Mucosa of descending colon (tissue), 3 donors: ENCODE measurements at regions not wholly inside any gene's neighbourhood (a gene's known extent, or its start where the extent isn't known, plus 50 kb on each side); places are given as distances from the start of the nearest gene placed in this dataset.

Experiments
- ATAC-seq: fragments of 200-7000 bp; cut with Tn5 transposase; one replicate; pipeline ENCODE4 v1.9.1; 2020; ENCODE audit warnings: mild to moderate bottlenecking, moderate library complexity
- DNase-seq, 3 donors: peaks; one replicate each; pipeline ENCODE4 v3.0.0-alpha.2; 2020
- H3K36me3 ChIP-seq: fragments of 200-600 bp; one replicate; pipeline ENCODE4 v1.8.0; 2021; ENCODE audit warnings: low read depth, mild to moderate bottlenecking
- H3K4me1 ChIP-seq: fragments of 200-600 bp; one replicate; pipeline ENCODE4 v1.8.0; 2021; ENCODE audit warnings: low read depth, mild to moderate bottlenecking
- H3K4me3 ChIP-seq: fragments of 200-600 bp; one replicate; pipeline ENCODE4 v1.8.0; 2021; ENCODE audit warnings: mild to moderate bottlenecking
- H3K9me3 ChIP-seq: fragments of 200-600 bp; one replicate; pipeline ENCODE4 v1.8.0; 2021; ENCODE audit warnings: mild to moderate bottlenecking
- CTCF ChIP-seq: fragments of 200-600 bp; IDR thresholded peaks from one replicate; pipeline ENCODE4 v1.8.0; 2022; ENCODE audit warnings: antibody characterized with exemption, mild to moderate bottlenecking
- intact Hi-C, 2 donors: fragments of 100-400 bp; cut with DNase I in 1 of 2; cut with micrococcal nuclease in 1 of 2; formaldehyde crosslinking; loops; one replicate each; pipeline versions ENCODE4 v1.11.0 to v1.11.1; 2022; cut with DNase I, micrococcal nuclease
- donor health status: DM: no; HTN: no; CAD: no; lungs with moderate emphysema.
- donor health status: DM: no; HTN: no; CAD: no.
- donor health status: DM: no; HTN: yes; CAD: no.

- TF ChIP-seq CTCF: no peak
- Histone ChIP-seq H3K4me1 (no peaks in the 10 kb centered on the region), H3K9me3 (no peaks in the 10 kb centered on the region), H3K36me3 (no peaks in the 10 kb centered on the region), H3K4me3 (no peak overlapping the region)
- ATAC-seq (no peak), DNase-seq (no peak)
- intact Hi-C loops: no loop called here
Measured at GRCh38 chr5:84637662-84638375, 253.1 kb upstream of the EDIL3 start.

GRCh38 chr5:84635235-84636055, 250.8 kb upstream of the EDIL3 start:
- no peaks in the 10 kb centered on the region for H3K36me3 ChIP-seq
- no peak overlapping the region for H3K4me3 ChIP-seq
- intact Hi-C loops: no loop called here
- DNase-seq (no peak), ATAC-seq (no peak)
- no peak for TF ChIP-seq CTCF
- H3K9me3 ChIP-seq: no peaks in the 10 kb centered on the region
- H3K4me1 ChIP-seq: no peaks in the 10 kb centered on the region

- no peak for DNase-seq
- Histone ChIP-seq H3K36me3 (no peaks in the 10 kb centered on the region), H3K4me3 (no peak overlapping the region), H3K4me1 (no peaks in the 10 kb centered on the region), H3K9me3 (no peaks in the 10 kb centered on the region)
- no peak for TF ChIP-seq CTCF
- intact Hi-C loops: no loop called here
- ATAC-seq: no peak
Measured at GRCh38 chr5:84634256-84634655, 249.6 kb upstream of the EDIL3 start.

GRCh38 chr5:84632418-84632817, 247.7 kb upstream of the EDIL3 start:
- intact Hi-C loops: no loop called here
- ATAC-seq (no peak), DNase-seq (no peak)
- Histone ChIP-seq H3K9me3 (no peaks in the 10 kb centered on the region), H3K4me1 (no peaks in the 10 kb centered on the region), H3K36me3 (no peaks in the 10 kb centered on the region), H3K4me3 (no peak overlapping the region)
- no peak for TF ChIP-seq CTCF

GRCh38 chr5:84628918-84629317, 244.2 kb upstream of the EDIL3 start:
- no peak for DNase-seq
- intact Hi-C loops: no loop called here
- TF ChIP-seq CTCF: no peak
- no peaks in the 10 kb centered on the region for H3K4me1 ChIP-seq
- no peak overlapping the region for H3K4me3 ChIP-seq
- no peaks in the 10 kb centered on the region for H3K36me3 ChIP-seq
- ATAC-seq: no peak
- H3K9me3 ChIP-seq: no peaks in the 10 kb centered on the region
